Erythroblast (primary cell): ENCODE measurements at regions not wholly inside any gene's neighbourhood (a gene's known extent, or its start where the extent isn't known, plus 50 kb on each side); places are given as distances from the start of the nearest gene placed in this dataset.

ENCODE experiments used
- GATA1 ChIP-seq: IDR thresholded peaks from 2 replicates; pipeline ENCODE4 v1.6.1; 2011; ENCODE audit warnings: low read depth, mild to moderate bottlenecking, control low read depth, low read length, moderate library complexity
- POLR2A ChIP-seq: IDR thresholded peaks from 2 replicates; pipeline ENCODE4 v1.6.1; 2011; ENCODE audit warnings: mild to moderate bottlenecking, low read length

DNA sequence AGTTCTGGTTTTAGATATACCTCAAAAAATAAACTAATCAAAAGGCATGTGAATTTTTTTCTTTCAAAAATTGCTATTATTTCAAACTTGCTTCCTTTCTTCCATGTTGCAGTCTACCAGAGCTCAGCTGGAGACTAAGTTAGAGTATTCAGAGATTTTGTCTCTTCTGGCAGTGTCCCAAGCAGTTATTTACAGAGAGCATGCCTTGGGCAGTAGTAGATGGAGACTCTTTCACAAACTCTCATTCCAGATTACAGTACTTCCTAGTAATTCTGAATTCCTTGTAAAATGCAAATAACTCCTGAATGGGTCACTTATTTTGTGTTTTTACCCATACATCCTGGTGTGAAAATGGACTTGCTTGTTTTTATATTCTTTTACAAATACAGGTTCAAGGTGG is 703.4 kb downstream of the EPHA7 start:
- no peak for TF ChIP-seq POLR2A
- TF ChIP-seq GATA1: no peak
